GM12892 (cell line): ENCODE measurements at regions not wholly inside any gene's neighbourhood (a gene's known extent, or its start where the extent isn't known, plus 50 kb on each side); places are given as distances from the start of the nearest gene placed in this dataset.

Source experiments
- DNase-seq: peaks from one replicate; pipeline ENCODE4 v3.0.0; 2011; ENCODE audit not compliant: insufficient read length
- FAIRE-seq: peaks from 2 replicates; lab custom pipeline; 2011; peaks lifted over from hg19 to GRCh38; lab: Jason Lieb, UNC
- POLR2A ChIP-seq: IDR thresholded peaks from 2 replicates; pipeline ENCODE4 v1.6.1; 2011; ENCODE audit warnings: low read depth, low read length, control low read depth
- POLR2AphosphoS5 ChIP-seq: IDR thresholded peaks from 2 replicates; pipeline ENCODE4 v1.6.1; 2011; ENCODE audit warnings: low read depth, low read length, control low read depth
- TAF1 ChIP-seq: IDR thresholded peaks from 2 replicates; pipeline ENCODE4 v1.6.1; 2011; ENCODE audit warnings: low read depth, mild to moderate bottlenecking, control low read depth, low read length, borderline replicate concordance

- FAIRE-seq, result no peak
- TF ChIP-seq POLR2A, result no peak
- TF ChIP-seq POLR2AphosphoS5, result no peak
- no peak for TF ChIP-seq TAF1
- no peak for DNase-seq
Measured at GRCh38 chr1:68359045-68359444, 90.7 kb downstream of the RPE65 start.

GRCh38 chr1:68358439-68358838 is 91.3 kb downstream of the RPE65 start:
- DNase-seq, result no peak
- TF ChIP-seq TAF1 (no peak), POLR2AphosphoS5 (no peak), POLR2A (no peak)
- no peak for FAIRE-seq

- no peak for DNase-seq
- FAIRE-seq, result no peak
- no peak for TF ChIP-seq POLR2AphosphoS5
- no peak for TF ChIP-seq TAF1
Measured at GRCh38 chr1:68355614-68356013, 94.1 kb downstream of the RPE65 start.

- no peak for TF ChIP-seq TAF1
- TF ChIP-seq POLR2A, result no peak
- TF ChIP-seq POLR2AphosphoS5, result no peak
- FAIRE-seq, result no peak
- no peak for DNase-seq
Measured at GRCh38 chr1:68352202-68352601, 97.6 kb downstream of the RPE65 start.

- peak; percentile 68 for FAIRE-seq
- no peak for TF ChIP-seq TAF1
- no peak for TF ChIP-seq POLR2A
- no peak for TF ChIP-seq POLR2AphosphoS5
- peak; percentile 3 for DNase-seq
Measured at GRCh38 chr1:68347415-68347814, 102.3 kb downstream of the RPE65 start.

GRCh38 chr1:68346188-68346808 is 103.5 kb downstream of the RPE65 start:
- FAIRE-seq, result no peak
- DNase-seq, result no peak
- no peak for TF ChIP-seq POLR2AphosphoS5
- TF ChIP-seq TAF1, result no peak
- TF ChIP-seq POLR2A, result no peak

- no peak for TF ChIP-seq TAF1
- no peak for TF ChIP-seq POLR2AphosphoS5
- TF ChIP-seq POLR2A, result no peak
- FAIRE-seq (no peak), DNase-seq (no peak)
Measured at GRCh38 chr1:68344208-68344607, 105.5 kb downstream of the RPE65 start.

- TF ChIP-seq TAF1, result no peak
- no peak for TF ChIP-seq POLR2AphosphoS5
- no peak for TF ChIP-seq POLR2A
- no peak for FAIRE-seq
- DNase-seq, result no peak
Measured at GRCh38 chr1:68340951-68341350, 108.6 kb upstream of the WLS start.

- TF ChIP-seq POLR2A, result no peak
- TF ChIP-seq TAF1, result no peak
- FAIRE-seq (no peak), DNase-seq (no peak)
Measured at GRCh38 chr1:68339505-68339904, 107.2 kb upstream of the WLS start.

GRCh38 chr1:68338081-68338480 is 105.8 kb upstream of the WLS start:
- DNase-seq (no peak), FAIRE-seq (no peak)
- TF ChIP-seq TAF1 (no peak), POLR2AphosphoS5 (no peak), POLR2A (no peak)

- FAIRE-seq (no peak), DNase-seq (no peak)
- TF ChIP-seq TAF1 (no peak), POLR2AphosphoS5 (no peak), POLR2A (no peak)
Measured at GRCh38 chr1:68332041-68332440, 99.7 kb upstream of the WLS start.

GRCh38 chr1:68331117-68331865 is 99.0 kb upstream of the WLS start:
- FAIRE-seq, result no peak

More at GRCh38 chr1:68331117-68331865, 99.0 kb upstream of the WLS start:
- TF ChIP-seq POLR2AphosphoS5, result no peak
- no peak for TF ChIP-seq TAF1
- no peak for TF ChIP-seq POLR2A
- no peak for DNase-seq
